C1 segment of cervical spinal cord (tissue), 14 donors: ENCODE measurements at regions not wholly inside any gene's neighbourhood (a gene's known extent, or its start where the extent isn't known, plus 50 kb on each side); places are given as distances from the start of the nearest gene placed in this dataset.

ENCODE experiments used
- DNase-seq, 14 donors: peaks; one replicate each; lab custom pipeline; 2025; lab: John Stamatoyannopoulos, UW

- DNase-seq: no peak
Measured at GRCh38 chr2:53448086-53448485, 319.5 kb upstream of the CHAC2 start.

- no peak for DNase-seq
Measured at GRCh38 chr2:53445383-53446070, 322.1 kb upstream of the CHAC2 start.

GRCh38 chr2:53442783-53443182 is 324.8 kb upstream of the CHAC2 start:
- DNase-seq: peak in 1 of 14 donors; percentile 25

GRCh38 chr2:53442093-53442492 is 325.5 kb upstream of the CHAC2 start:
- DNase-seq: no peak

- DNase-seq: no peak
Measured at GRCh38 chr2:53438692-53439091, 328.9 kb upstream of the CHAC2 start.

- no peak for DNase-seq
Measured at GRCh38 chr2:53438100-53438499, 329.5 kb upstream of the CHAC2 start.

- no peak for DNase-seq
Measured at GRCh38 chr2:53437371-53437770, 330.2 kb upstream of the CHAC2 start.

- DNase-seq: no peak
Measured at GRCh38 chr2:53436882-53437281, 330.7 kb upstream of the CHAC2 start.

- DNase-seq: no peak
Measured at GRCh38 chr2:53435610-53436009, 332.0 kb upstream of the CHAC2 start.

- DNase-seq: no peak
Measured at GRCh38 chr2:53434466-53434865, 333.1 kb upstream of the CHAC2 start.

GRCh38 chr2:53432936-53433335 is 334.7 kb upstream of the CHAC2 start:
- DNase-seq: no peak

GRCh38 chr2:53429901-53430300 is 337.7 kb upstream of the CHAC2 start:
- DNase-seq: no peak

GRCh38 chr2:53424902-53425301 is 342.7 kb upstream of the CHAC2 start:
- no peak for DNase-seq

GRCh38 chr2:53423465-53423864 is 344.1 kb upstream of the CHAC2 start:
- peak in 1 of 14 donors; percentile 36 for DNase-seq

- peak in 8 of 14 donors; percentile 15 to 47 (median 28) for DNase-seq
Measured at GRCh38 chr2:53422979-53423378, 344.6 kb upstream of the CHAC2 start.

- DNase-seq: no peak
Measured at GRCh38 chr2:53417385-53417784, 350.2 kb upstream of the CHAC2 start.

GRCh38 chr2:53407363-53408080 is 360.1 kb upstream of the CHAC2 start:
- DNase-seq: no peak

GRCh38 chr2:53403792-53404413 is 363.7 kb upstream of the CHAC2 start:
- DNase-seq: no peak

- no peak for DNase-seq
Measured at GRCh38 chr2:53397085-53397484, 370.5 kb upstream of the CHAC2 start.

- no peak for DNase-seq
Measured at GRCh38 chr2:53381271-53381670, 386.3 kb upstream of the CHAC2 start.

- DNase-seq: no peak
Measured at GRCh38 chr2:53379547-53379946, 388.1 kb upstream of the CHAC2 start.

- no peak for DNase-seq
Measured at GRCh38 chr2:53378791-53379190, 388.8 kb upstream of the CHAC2 start.

- DNase-seq: no peak
Measured at GRCh38 chr2:53373126-53373525, 394.5 kb upstream of the CHAC2 start.
